ENCODE measurements at regions not wholly inside any gene's neighbourhood (a gene's known extent, or its start where the extent isn't known, plus 50 kb on each side); places are given as distances from the start of the nearest gene placed in this dataset.

GRCh38 chr12:116456330-116457082, 102.7 kb upstream of the MAP1LC3B2 start:
- no peak for DNase-seq (ENCODE audit: low read depth)

GRCh38 chr12:116458492-116458891, 100.7 kb upstream of the MAP1LC3B2 start:
- no peak for DNase-seq (ENCODE audit: low read depth)

- no peak for DNase-seq (ENCODE audit: low read depth)
Measured at GRCh38 chr12:116459011-116459875, 99.9 kb upstream of the MAP1LC3B2 start.

GRCh38 chr12:116459916-116460663, 99.1 kb upstream of the MAP1LC3B2 start:
- no peak for DNase-seq (ENCODE audit: low read depth)

- no peak for DNase-seq (ENCODE audit: low read depth)
Measured at GRCh38 chr12:116461060-116461459, 98.1 kb upstream of the MAP1LC3B2 start.

GRCh38 chr12:116463366-116463765, 95.8 kb upstream of the MAP1LC3B2 start:
- DNase-seq (ENCODE audit: low read depth): no peak

GRCh38 chr12:116465407-116465806, 93.8 kb upstream of the MAP1LC3B2 start:
- no peak for DNase-seq (ENCODE audit: low read depth)

GRCh38 chr12:116465856-116466255, 93.3 kb upstream of the MAP1LC3B2 start:
- DNase-seq (ENCODE audit: low read depth): no peak

GRCh38 chr12:116466536-116466935, 92.6 kb upstream of the MAP1LC3B2 start:
- no peak for DNase-seq (ENCODE audit: low read depth)

GRCh38 chr12:116469344-116469743, 89.8 kb upstream of the MAP1LC3B2 start:
- no peak for DNase-seq (ENCODE audit: low read depth)

GRCh38 chr12:116471544-116471943, 87.6 kb upstream of the MAP1LC3B2 start:
- no peak for DNase-seq (ENCODE audit: low read depth)

GRCh38 chr12:116472193-116472592, 87.0 kb upstream of the MAP1LC3B2 start:
- DNase-seq (ENCODE audit: low read depth): no peak

GRCh38 chr12:116473416-116473815, 85.8 kb upstream of the MAP1LC3B2 start:
- no peak for DNase-seq (ENCODE audit: low read depth)

- no peak for DNase-seq (ENCODE audit: low read depth)
Measured at GRCh38 chr12:116474331-116474730, 84.8 kb upstream of the MAP1LC3B2 start.

- DNase-seq (ENCODE audit: low read depth): no peak
Measured at GRCh38 chr12:116474899-116475298, 84.3 kb upstream of the MAP1LC3B2 start.

GRCh38 chr12:116476227-116476822, 82.9 kb upstream of the MAP1LC3B2 start:
- no peak for DNase-seq (ENCODE audit: low read depth)

GRCh38 chr12:116478243-116478773, 80.9 kb upstream of the MAP1LC3B2 start:
- DNase-seq (ENCODE audit: low read depth): no peak

- no peak for DNase-seq (ENCODE audit: low read depth)
Measured at GRCh38 chr12:116480210-116480810, 78.9 kb upstream of the MAP1LC3B2 start.

GRCh38 chr12:116481726-116482125, 77.5 kb upstream of the MAP1LC3B2 start:
- no peak for DNase-seq (ENCODE audit: low read depth)

GRCh38 chr12:116482179-116482578, 77.0 kb upstream of the MAP1LC3B2 start:
- no peak for DNase-seq (ENCODE audit: low read depth)

- DNase-seq (ENCODE audit: low read depth): no peak
Measured at GRCh38 chr12:116482859-116483258, 76.3 kb upstream of the MAP1LC3B2 start.
